Memory B cell (primary cell): ENCODE measurements at regions not wholly inside any gene's neighbourhood (a gene's known extent, or its start where the extent isn't known, plus 50 kb on each side); places are given as distances from the start of the nearest gene placed in this dataset.
"Not testable (repeated sequence)": the region's sequence is repeated elsewhere in the genome, so short reads cannot be mapped to it uniquely, and the experiment has no call there.

Experiments
- ATAC-seq: fragments of 150-1000 bp; cut with Tn5 transposase; 2 replicates; pipeline ENCODE4 v1.10.0; 2021; ENCODE audit warnings: low read depth, mild to moderate bottlenecking, moderate library complexity
- DNase-seq, 2 donors: peaks; one replicate each; pipeline ENCODE4 v3.0.0; 2022; ENCODE audit warnings: low spot score in 2 of 2
- H3K27ac Mint-ChIP-seq: one replicate; pipeline ENCODE4 v1.8.0; 2022; ENCODE audit warnings: mild to moderate bottlenecking, moderate library complexity, mixed read lengths
- H3K27me3 Mint-ChIP-seq: one replicate; pipeline ENCODE4 v1.8.0; 2022; ENCODE audit warnings: mixed read lengths
- H3K36me3 Mint-ChIP-seq: one replicate; pipeline ENCODE4 v1.8.0; 2022; ENCODE audit warnings: mild to moderate bottlenecking, mixed read lengths
- H3K4me1 Mint-ChIP-seq: one replicate; pipeline ENCODE4 v1.8.0; 2022; ENCODE audit warnings: mixed read lengths
- H3K4me3 Mint-ChIP-seq: one replicate; pipeline ENCODE4 v1.8.0; 2022; ENCODE audit warnings: mild to moderate bottlenecking, moderate library complexity, mixed read lengths
- H3K9me3 Mint-ChIP-seq: one replicate; pipeline ENCODE4 v1.8.0; 2022; ENCODE audit warnings: mixed read lengths

DNA sequence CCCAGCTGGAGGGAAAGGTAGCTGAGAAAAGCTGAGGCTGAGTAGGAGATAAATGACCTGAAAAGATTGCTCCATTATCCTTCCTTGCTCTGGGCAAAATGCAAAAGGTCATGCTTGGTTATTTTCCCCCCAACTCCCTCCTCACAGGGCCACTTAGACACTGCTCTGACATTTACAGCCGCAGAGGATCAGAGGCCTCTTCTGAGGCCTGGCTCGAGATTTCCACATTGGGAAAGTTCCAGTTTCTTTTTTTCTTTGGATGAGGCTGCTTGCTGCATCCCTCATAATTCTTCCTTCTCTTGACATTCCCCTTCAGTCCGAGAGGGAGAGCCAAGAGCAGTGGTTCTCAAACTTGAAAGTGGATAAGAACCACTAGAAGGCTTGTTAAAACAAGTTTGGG is 60.1 kb upstream of the HSPA9 start:
- no peak for DNase-seq
- H3K4me1 Mint-ChIP-seq = peaks cover 6% of the 10 kb centered on the region
- H3K4me3 Mint-ChIP-seq = no peak overlapping the region
- peaks cover 19% of the 10 kb centered on the region for H3K27me3 Mint-ChIP-seq
- H3K9me3 Mint-ChIP-seq = no peaks in the 10 kb centered on the region
- H3K27ac Mint-ChIP-seq = no peak overlapping the region
- ATAC-seq = no peak
- peaks cover 2% of the 10 kb centered on the region for H3K36me3 Mint-ChIP-seq

GRCh38 chr5:138634804-138635203 is 59.6 kb upstream of the HSPA9 start:
- H3K27me3 Mint-ChIP-seq = peaks cover 16% of the 10 kb centered on the region
- not testable (repeated sequence) for ATAC-seq, H3K9me3 Mint-ChIP-seq, H3K4me3 Mint-ChIP-seq, DNase-seq, H3K27ac Mint-ChIP-seq, H3K36me3 Mint-ChIP-seq, H3K4me1 Mint-ChIP-seq

DNA sequence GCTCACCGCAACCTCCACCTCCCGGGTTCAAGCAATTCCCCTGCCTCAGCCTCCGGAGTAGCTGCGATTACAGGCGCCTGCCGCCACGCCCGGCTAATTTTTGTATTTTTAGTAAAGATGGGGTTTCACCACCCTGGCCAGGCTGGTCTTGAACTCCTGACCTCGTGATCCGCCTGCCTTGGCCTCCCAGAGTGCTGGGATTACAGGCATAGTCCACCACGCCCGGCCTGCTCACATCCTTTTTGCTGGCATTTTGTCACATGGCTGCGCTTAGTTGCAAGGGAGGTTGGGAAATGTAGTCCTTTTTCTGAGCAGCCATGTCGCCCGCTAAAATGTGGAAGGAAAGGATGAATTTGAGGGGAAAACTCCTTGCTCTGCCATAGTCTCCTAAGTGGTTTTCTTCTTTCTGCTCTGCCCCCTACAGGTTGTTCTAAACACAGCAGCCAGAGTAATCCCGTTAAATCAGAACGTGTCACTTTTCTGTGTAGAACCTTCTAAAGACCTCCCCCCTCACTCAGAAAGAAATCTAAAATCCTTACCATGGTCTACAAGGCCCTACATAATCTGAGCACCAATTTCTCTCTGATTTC is 57.8 kb upstream of the HSPA9 start:
- Mint-ChIP-seq H3K27me3 (peaks cover 12% of the 10 kb centered on the region), H3K27ac (no peak overlapping the region), H3K4me1 (peaks cover 6% of the 10 kb centered on the region), H3K9me3 (no peaks in the 10 kb centered on the region), H3K4me3 (peak overlapping the region; percentile 16), H3K36me3 (peaks cover 2% of the 10 kb centered on the region)
- no peak for ATAC-seq
- no peak for DNase-seq

DNA sequence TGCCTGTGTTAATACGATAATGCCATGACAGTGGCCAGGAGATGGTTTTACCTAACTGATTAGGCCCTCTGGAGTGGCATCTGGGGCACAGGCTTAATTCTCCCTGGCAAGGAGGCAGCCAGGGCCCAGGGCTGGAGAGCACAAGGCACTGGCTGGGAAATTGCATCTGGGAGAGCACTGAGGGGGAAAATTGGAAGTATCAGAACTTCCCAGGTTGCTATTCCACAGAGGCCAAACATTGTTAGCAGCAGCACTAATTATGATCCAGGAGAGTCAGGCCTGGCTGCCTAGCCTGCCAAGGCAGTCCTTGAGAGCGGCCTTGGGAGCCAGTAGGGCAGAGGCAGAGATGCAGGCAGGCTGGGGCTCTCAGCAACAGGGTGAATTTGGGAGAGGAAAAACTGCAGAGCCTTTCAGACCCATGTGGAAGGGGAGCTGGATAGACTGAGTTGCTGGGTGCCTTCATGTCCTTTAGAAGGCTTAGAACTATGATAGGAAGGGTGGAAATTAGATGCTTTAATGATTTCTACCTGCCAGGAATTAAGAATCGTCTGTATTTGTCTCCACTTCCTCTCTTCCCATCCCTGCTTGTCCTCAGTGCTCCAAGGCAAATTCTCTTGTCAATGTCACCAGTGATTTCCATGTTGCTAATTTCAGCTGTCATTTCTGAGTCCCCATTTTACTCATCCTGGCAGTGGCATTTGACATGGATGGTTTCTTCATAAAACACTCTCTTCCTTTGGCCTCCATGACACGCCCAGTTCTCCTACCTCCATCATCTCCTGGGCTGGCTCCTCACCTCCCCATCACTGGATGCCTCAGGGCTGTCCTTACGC is 56.1 kb upstream of the HSPA9 start:
- peaks cover 2% of the 10 kb centered on the region for H3K36me3 Mint-ChIP-seq
- H3K9me3 Mint-ChIP-seq = peaks cover 2% of the 10 kb centered on the region
- no peak overlapping the region for H3K27ac Mint-ChIP-seq
- H3K27me3 Mint-ChIP-seq = peaks cover 14% of the 10 kb centered on the region
- peaks cover 9% of the 10 kb centered on the region for H3K4me1 Mint-ChIP-seq
- no peak for DNase-seq
- no peak for ATAC-seq
- no peak overlapping the region for H3K4me3 Mint-ChIP-seq

- no peak for DNase-seq
- no peaks in the 10 kb centered on the region for H3K36me3 Mint-ChIP-seq
- peaks cover 9% of the 10 kb centered on the region for H3K4me1 Mint-ChIP-seq
- ATAC-seq = no peak
- H3K4me3 Mint-ChIP-seq = no peak overlapping the region
- peaks cover 14% of the 10 kb centered on the region for H3K27me3 Mint-ChIP-seq
- H3K9me3 Mint-ChIP-seq = peaks cover 3% of the 10 kb centered on the region
- no peak overlapping the region for H3K27ac Mint-ChIP-seq
These were observed 54.2 kb upstream of the HSPA9 start for GRCh38 chr5:138629392-138629791.

DNA sequence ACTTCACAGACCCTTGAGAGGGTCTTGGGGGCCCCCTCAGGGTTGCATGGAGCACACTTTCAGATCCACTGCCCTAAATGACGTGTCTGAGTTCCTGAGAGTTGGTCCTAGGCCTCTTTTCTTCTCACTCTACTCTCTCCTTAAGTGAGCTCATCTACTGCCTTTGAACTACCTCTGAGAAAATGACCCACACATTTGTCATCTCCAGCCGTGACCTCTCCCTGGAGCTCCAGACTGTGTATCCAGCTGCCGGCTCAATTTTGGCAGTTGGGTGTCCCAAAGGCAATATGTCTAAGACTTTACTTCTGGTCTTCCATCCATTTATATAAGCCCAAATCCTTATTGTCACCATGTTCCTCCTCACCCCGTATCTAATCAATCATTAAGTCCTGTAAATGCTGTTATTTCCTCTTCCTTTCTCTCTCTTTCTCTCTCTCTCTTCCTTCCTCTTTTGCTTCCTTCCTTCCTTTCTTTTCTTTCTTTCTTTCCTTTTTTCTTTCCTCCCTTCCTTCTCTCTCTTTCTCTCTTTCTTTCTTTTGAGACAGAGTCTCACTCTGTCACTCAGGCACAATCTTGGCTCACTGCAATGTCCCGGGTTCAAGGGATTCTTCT is 51.2 kb upstream of the HSPA9 start:
- Mint-ChIP-seq H3K27ac (peak overlapping the region; percentile 23), H3K36me3 (no peaks in the 10 kb centered on the region), H3K4me1 (peaks cover 4% of the 10 kb centered on the region), H3K27me3 (peaks cover 13% of the 10 kb centered on the region), H3K9me3 (peaks cover 3% of the 10 kb centered on the region), H3K4me3 (no peak overlapping the region)
- ATAC-seq = no peak
- no peak for DNase-seq

DNA sequence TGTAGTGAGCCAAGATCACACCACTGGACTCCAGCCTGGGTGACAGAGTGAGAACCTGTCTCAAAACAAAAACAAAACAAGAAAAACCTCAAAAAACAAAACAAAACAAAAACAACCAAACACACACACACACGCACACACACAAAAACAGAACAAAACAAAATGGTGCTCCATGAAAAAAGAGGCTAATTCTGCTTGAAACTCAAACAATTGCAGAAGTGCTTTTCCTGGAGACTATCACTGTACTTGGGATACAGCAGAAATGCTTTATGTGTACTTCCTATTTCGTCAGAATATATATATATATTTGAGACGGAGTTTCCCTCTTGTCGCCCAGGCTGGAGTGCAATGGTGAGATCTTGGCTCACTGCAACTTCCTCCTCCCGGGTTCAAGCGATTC is 49.9 kb upstream of the HSPA9 start:
- ATAC-seq (no peak), DNase-seq (no peak)
- H3K36me3 Mint-ChIP-seq = no peaks in the 10 kb centered on the region
- H3K9me3 Mint-ChIP-seq = peaks cover 3% of the 10 kb centered on the region
- no peak overlapping the region for H3K4me3 Mint-ChIP-seq
- peaks cover 17% of the 10 kb centered on the region for H3K27me3 Mint-ChIP-seq
- H3K27ac Mint-ChIP-seq = no peak overlapping the region
- H3K4me1 Mint-ChIP-seq = peaks cover 4% of the 10 kb centered on the region
